ENCODE measurements at regions not wholly inside any gene's neighbourhood (a gene's known extent, or its start where the extent isn't known, plus 50 kb on each side); places are given as distances from the start of the nearest gene placed in this dataset.

DNA sequence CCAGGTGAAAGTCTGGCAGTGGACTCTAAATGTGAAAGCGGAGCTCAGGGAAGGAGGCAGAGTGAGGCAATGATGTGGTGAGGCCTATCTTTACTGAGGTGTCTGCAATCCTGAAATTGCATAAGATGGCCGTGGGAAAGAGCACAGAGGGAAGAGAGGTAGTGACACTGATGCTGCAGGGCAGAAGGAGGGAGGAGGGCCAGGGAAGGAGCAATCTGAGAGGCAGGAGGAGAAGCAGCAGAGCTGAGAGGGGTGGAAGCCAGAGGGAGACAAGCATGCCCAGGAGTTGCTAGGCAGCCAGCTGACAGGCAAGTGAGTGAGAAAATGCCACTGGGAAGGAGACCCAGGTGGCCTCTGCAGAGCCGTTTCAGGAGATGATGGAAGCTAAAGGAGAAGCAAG is 97.4 kb upstream of the CNR1 start:
- FAIRE-seq (no peak), DNase-seq (ENCODE audit: insufficient read length, low spot score) (no peak)

DNA sequence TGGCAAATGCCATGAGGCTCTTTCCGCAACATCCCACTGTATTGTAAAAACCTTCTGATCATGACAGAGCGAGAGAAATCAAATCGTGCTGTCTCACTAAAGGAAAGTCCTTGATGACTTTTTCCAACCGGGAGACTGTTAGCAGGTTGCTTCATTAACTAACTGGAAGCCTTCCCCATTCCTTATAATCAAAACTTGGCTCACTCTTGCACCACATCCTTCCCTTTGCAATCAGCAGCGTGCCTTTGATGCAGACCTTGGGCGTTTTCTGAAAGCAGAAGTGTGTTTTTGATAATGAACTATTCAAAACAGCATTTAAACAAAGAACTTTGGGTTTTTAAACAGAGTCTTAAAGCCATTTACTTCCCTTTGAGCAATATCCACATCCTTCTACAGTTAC is 96.2 kb upstream of the CNR1 start:
- FAIRE-seq (no peak), DNase-seq (ENCODE audit: insufficient read length, low spot score) (no peak)

DNA sequence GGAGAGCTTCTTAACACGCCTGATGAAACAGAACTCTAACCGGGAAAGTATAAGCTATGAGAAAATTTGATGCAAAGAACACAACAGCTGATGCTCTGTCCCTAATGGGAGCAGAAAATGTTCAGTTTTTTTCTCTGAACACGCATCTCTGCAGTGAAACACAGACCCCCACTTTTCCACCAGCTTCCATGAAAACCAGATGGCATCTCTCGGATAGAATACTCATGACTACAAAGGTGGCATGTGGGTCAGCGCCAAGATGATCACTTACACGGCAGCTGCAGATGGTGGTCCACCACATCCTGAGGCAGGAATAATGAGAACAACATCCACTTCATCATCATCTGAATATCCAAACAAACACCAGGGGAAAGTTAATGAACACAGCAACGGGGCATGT is 85.2 kb upstream of the CNR1 start:
- FAIRE-seq (no peak), DNase-seq (ENCODE audit: insufficient read length, low spot score) (no peak)

GRCh38 chr6:88248709-88249321 is 82.7 kb upstream of the CNR1 start:
- FAIRE-seq (no peak), DNase-seq (ENCODE audit: insufficient read length, low spot score) (no peak)

DNA sequence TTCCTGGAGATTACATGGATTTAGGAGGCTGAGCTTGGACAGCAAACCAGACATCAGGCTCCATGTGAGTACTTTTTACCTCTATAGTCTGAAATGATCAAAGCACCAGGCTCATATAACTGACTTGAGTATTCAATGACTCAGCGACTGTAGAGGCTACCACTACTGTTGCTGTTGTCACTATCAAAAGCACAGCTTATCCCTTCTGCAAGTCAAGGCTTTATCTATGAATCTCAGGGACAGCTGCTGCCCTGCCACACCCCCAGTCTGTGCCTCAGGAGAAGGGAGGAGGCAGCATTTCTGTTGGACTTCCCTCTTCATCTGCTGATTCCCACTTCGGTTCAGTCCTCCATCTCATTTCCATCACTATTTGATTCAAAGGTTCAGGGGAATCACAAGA is 80.5 kb upstream of the CNR1 start:
- FAIRE-seq: peak; percentile 11
- no peak for DNase-seq (ENCODE audit: insufficient read length, low spot score)

DNA sequence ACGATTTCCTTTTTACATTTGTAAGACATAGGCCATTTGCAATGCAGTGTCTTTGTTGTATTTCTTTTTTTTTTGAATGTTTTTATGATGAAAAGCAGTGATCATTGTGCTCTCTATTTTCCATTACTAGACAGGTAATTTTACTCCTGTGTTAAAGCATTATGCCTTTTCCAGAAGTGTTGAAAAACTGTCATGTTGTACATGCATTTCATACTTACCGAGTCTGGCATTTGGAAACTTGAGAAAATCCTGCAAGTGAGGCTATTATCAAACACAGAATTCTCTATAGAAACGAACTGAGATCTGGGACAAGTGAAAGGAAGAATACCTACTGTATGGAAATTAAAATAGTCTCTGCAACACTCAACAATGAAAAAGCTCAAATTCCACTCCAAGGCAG is 78.6 kb upstream of the CNR1 start:
- DNase-seq (ENCODE audit: insufficient read length, low spot score) (no peak), FAIRE-seq (no peak)

GRCh38 chr6:88238901-88239300 is 72.8 kb upstream of the CNR1 start:
- FAIRE-seq (no peak), DNase-seq (ENCODE audit: insufficient read length, low spot score) (no peak)

DNA sequence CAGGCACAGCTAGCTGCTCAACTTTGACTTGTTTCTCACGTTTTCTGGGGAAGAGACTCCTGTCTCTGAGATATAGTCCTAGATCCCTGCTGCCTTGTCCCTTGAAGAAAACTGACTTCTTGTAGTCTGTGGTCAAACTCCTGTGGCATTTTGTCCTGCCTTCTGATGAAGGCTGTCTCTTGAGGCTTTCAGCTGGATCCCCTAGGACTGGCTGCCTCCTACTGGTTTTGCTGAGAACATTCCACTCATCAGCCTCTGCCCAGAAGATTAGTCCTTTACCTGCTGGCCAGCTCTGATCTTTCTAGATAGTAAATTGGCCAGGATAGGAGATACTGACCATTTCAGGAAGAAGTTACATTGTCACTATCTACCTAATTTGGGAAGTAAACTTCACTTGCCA is 71.9 kb upstream of the CNR1 start:
- FAIRE-seq: peak; percentile 89
- DNase-seq (ENCODE audit: insufficient read length, low spot score): peak; percentile 29

- DNase-seq (ENCODE audit: insufficient read length, low spot score) (no peak), FAIRE-seq (no peak)
These were observed 70.6 kb upstream of the CNR1 start for GRCh38 chr6:88236612-88237360.

DNA sequence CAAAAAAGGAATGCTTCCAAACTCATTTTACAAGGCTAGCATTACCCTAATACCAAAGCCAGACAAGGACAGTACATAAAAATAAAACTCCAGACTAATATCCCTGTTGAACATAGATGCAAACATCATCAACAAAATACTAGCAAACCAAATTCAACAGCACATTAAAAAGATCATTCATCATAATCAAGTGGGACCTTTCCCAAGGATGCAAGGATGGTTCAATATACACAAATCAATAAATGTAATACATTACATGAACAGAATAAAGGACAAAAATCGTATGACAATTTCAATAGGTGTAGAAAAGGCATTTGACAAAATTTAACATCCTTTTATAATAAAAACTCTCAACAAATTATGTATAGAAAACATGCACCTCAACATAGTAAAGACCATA is 66.6 kb upstream of the CNR1 start:
- DNase-seq (ENCODE audit: insufficient read length, low spot score) (no peak), FAIRE-seq (no peak)

- DNase-seq (ENCODE audit: insufficient read length, low spot score): no peak
- FAIRE-seq: no peak
These were observed 57.2 kb upstream of the CNR1 start for GRCh38 chr6:88223298-88223697.

DNA sequence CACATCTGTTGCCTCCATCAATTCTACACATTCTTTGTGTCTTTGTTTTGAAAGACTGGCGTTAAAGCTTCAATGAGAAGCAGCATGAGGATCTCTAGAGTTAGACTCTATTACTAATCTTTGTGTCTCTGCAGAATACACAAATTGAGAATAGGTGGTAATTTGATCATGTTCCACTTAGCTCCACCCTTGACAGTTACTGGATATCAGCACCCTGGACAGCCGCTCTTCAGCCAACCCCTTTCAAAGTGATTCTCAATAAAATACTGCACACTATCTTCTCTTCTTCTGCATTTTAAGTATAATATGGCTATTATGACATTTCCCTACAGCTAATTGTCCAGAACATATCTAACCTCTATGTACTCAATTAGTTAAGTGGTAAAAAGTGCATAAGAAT is 54.3 kb upstream of the CNR1 start:
- DNase-seq (ENCODE audit: insufficient read length, low spot score): no peak
- FAIRE-seq: no peak

DNA sequence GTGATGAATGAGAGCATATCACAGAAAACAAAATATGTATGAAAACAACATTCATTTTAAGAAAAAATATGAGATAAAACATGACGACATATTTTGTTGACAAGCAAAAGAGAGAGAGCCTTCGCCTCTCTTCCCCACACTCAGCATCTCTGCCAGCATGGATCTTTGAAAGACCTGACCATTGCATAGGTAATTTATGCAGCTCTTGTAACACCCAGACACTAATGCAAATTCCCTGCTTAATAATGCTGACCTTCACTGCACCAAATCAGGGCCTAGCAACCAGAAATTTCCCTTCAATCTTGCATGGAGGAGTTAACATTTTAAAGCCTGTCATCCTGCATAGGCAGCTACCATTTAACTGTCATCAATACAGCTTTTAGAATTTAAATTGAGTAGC is 50.0 kb upstream of the CNR1 start:
- no peak for FAIRE-seq
- no peak for DNase-seq (ENCODE audit: insufficient read length, low spot score)

All from GM19239 (cell line).